ENCODE measurements at regions not wholly inside any gene's neighbourhood (a gene's known extent, or its start where the extent isn't known, plus 50 kb on each side); places are given as distances from the start of the nearest gene placed in this dataset.

DNA sequence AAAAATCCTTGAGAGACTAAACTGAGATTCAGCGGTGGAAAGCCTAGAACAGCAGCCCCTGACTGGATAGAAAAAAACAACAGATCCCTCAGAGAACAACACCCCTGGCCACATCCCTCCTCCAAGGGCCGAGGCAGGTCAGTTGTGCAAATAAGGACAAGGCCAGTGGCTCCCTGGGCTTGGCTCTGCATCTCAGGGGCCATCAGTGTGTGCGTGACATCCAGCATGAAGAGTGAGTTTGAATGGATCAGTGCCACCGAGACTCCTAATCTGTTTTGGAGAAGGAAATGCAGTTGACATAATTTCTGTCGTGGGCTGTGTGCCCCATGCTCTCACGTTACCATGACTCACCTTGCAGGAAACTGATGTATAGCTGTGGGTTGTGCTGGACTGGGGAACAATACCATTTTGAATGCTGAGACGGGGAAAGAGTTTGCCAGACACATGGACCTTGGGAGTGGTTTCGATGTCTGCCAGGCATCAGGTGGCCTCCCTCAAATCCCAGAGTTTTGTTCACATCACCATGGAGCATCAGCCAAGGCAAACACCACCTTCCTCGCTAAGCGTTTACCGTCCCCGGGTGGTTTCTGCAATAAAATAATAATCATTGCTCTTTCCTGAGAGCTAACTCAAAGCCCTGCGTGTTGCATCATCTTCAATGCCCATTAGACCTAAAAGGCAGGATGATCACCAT, 153.2 kb upstream of the FZD8 start:
- H3K9me3 Mint-ChIP-seq = no peaks in the 10 kb centered on the region
- TF ChIP-seq, protein P1, sequence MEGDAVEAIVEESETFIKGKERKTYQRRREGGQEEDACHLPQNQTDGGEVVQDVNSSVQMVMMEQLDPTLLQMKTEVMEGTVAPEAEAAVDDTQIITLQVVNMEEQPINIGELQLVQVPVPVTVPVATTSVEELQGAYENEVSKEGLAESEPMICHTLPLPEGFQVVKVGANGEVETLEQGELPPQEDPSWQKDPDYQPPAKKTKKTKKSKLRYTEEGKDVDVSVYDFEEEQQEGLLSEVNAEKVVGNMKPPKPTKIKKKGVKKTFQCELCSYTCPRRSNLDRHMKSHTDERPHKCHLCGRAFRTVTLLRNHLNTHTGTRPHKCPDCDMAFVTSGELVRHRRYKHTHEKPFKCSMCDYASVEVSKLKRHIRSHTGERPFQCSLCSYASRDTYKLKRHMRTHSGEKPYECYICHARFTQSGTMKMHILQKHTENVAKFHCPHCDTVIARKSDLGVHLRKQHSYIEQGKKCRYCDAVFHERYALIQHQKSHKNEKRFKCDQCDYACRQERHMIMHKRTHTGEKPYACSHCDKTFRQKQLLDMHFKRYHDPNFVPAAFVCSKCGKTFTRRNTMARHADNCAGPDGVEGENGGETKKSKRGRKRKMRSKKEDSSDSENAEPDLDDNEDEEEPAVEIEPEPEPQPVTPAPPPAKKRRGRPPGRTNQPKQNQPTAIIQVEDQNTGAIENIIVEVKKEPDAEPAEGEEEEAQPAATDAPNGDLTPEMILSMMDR (IDR thresholded peaks at IDR 0.05) = no peak
- Histone ChIP-seq H3K4me3 (ENCODE audit: low read length) (no peak overlapping the region), H3K9me3 (ENCODE audit: control insufficient read depth, insufficient read depth, low read length) (no peaks in the 10 kb centered on the region), H3K36me3 (ENCODE audit: control insufficient read depth, insufficient read depth, low read length) (no peaks in the 10 kb centered on the region), H3K27me3 (ENCODE audit: control insufficient read depth, insufficient read depth, low read length) (no peaks in the 10 kb centered on the region), H3K27ac (ENCODE audit: low read length) (no peak overlapping the region), H3K4me1 (ENCODE audit: control insufficient read depth, insufficient read depth, low read length) (no peaks in the 10 kb centered on the region)
- WGBS (ENCODE audit: insufficient coverage) = 63% methylated on average over 13 of the region's 13 CpGs
- H3K27me3 Mint-ChIP-seq (ENCODE audit: low read depth in 2 of 2) = no peaks in the 10 kb centered on the region
- no peak overlapping the region for H3K27ac Mint-ChIP-seq
- H3K4me3 Mint-ChIP-seq = no peak overlapping the region
- DNase-seq (no peak), ATAC-seq (no peak)
- no peaks in the 10 kb centered on the region for H3K4me1 Mint-ChIP-seq
- no peaks in the 10 kb centered on the region for H3K36me3 Mint-ChIP-seq
- intact Hi-C loops (cut with micrococcal nuclease) = no loop called here

DNA sequence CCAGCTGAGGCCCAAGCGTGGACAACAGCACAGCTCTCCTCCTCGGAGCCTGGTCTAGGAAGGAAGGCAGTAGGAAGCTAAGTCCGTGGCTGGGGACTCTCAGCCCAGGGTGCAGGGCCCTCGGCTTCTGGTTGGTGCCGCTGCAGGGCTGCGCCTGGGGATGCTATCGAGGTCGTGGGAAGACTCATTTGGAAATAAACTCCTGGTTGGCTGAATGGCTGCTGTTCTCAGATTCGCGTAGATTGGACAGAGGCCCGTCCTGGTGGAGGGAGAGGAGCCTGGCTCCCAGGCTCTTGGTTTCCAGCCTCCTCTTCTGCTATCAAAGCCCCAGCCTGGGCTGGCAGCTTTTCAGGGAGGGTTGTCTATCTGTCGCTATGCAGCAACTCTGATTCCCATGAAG, 152.6 kb upstream of the FZD8 start:
- Histone ChIP-seq H3K9me3 (ENCODE audit: control insufficient read depth, insufficient read depth, low read length) (no peaks in the 10 kb centered on the region), H3K27ac (ENCODE audit: low read length) (no peak overlapping the region), H3K4me1 (ENCODE audit: control insufficient read depth, insufficient read depth, low read length) (no peaks in the 10 kb centered on the region), H3K36me3 (ENCODE audit: control insufficient read depth, insufficient read depth, low read length) (no peaks in the 10 kb centered on the region), H3K27me3 (ENCODE audit: control insufficient read depth, insufficient read depth, low read length) (no peaks in the 10 kb centered on the region), H3K4me3 (ENCODE audit: low read length) (no peak overlapping the region)
- Mint-ChIP-seq H3K4me1 (no peaks in the 10 kb centered on the region), H3K27me3 (ENCODE audit: low read depth in 2 of 2) (no peaks in the 10 kb centered on the region), H3K9me3 (no peaks in the 10 kb centered on the region), H3K36me3 (no peaks in the 10 kb centered on the region), H3K27ac (no peak overlapping the region), H3K4me3 (no peak overlapping the region)
- ATAC-seq (no peak), DNase-seq (no peak)
- intact Hi-C loops (cut with micrococcal nuclease) = no loop called here
- WGBS (ENCODE audit: insufficient coverage) = 88% methylated on average over 12 of the region's 12 CpGs
- TF ChIP-seq, protein P1 (IDR thresholded peaks at IDR 0.05) = no peak

DNA sequence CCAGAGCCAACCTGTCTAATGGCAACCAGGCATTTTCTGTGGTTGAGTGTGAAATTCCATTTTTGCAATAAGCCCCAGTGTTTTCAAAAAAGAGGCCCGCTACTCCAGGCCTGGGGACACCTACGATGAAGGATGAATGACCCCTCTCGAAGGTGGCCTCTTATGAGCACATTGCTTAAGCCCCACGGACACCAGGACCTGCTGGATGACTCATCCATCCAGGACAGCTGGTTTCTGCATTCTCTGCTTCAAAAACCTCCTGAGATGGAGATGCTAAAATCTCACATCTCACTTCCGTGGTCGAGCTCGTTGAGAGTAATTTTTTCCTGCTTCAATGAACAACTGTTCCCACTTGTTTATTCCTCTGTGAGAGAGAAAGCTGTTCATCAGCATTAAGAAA, 150.2 kb upstream of the FZD8 start:
- WGBS (ENCODE audit: insufficient coverage) = 77% methylated on average over 7 of the region's 7 CpGs
- no peaks in the 10 kb centered on the region for H3K9me3 Mint-ChIP-seq

More for the DNA sequence above, 150.2 kb upstream of the FZD8 start:
- Histone ChIP-seq H3K36me3 (ENCODE audit: control insufficient read depth, insufficient read depth, low read length) (no peaks in the 10 kb centered on the region), H3K9me3 (ENCODE audit: control insufficient read depth, insufficient read depth, low read length) (no peaks in the 10 kb centered on the region), H3K4me1 (ENCODE audit: control insufficient read depth, insufficient read depth, low read length) (no peaks in the 10 kb centered on the region), H3K4me3 (ENCODE audit: low read length) (no peak overlapping the region), H3K27ac (ENCODE audit: low read length) (no peak overlapping the region), H3K27me3 (ENCODE audit: control insufficient read depth, insufficient read depth, low read length) (no peaks in the 10 kb centered on the region)
- H3K4me3 Mint-ChIP-seq = no peak overlapping the region
- H3K27ac Mint-ChIP-seq = no peak overlapping the region
- ATAC-seq (no peak), DNase-seq (no peak)
- no peaks in the 10 kb centered on the region for H3K36me3 Mint-ChIP-seq
- TF ChIP-seq, protein P1 (IDR thresholded peaks at IDR 0.05) = no peak
- no peaks in the 10 kb centered on the region for H3K27me3 Mint-ChIP-seq (ENCODE audit: low read depth in 2 of 2)
- intact Hi-C loops (cut with micrococcal nuclease) = no loop called here
- H3K4me1 Mint-ChIP-seq = no peaks in the 10 kb centered on the region

Measured in natural killer cell (primary cell).